Upper lobe of right lung (tissue), 1 donor: ENCODE measurements at regions not wholly inside any gene's neighbourhood (a gene's known extent, or its start where the extent isn't known, plus 50 kb on each side); places are given as distances from the start of the nearest gene placed in this dataset.
"Not testable (repeated sequence)": the region's sequence is repeated elsewhere in the genome, so short reads cannot be mapped to it uniquely, and the experiment has no call there.

Experiments
- ATAC-seq: fragments of 200-7000 bp; cut with Tn5 transposase; one replicate; pipeline ENCODE4 v1.9.1; 2020; ENCODE audit warnings: mild to moderate bottlenecking, moderate library complexity
- DNase-seq: peaks from one replicate; pipeline ENCODE4 v3.0.0-alpha.2; 2020
- H3K27ac ChIP-seq: fragments of 200-600 bp; one replicate; pipeline ENCODE4 v1.8.0; 2022
- H3K27me3 ChIP-seq: fragments of 200-600 bp; one replicate; pipeline ENCODE4 v1.8.0; 2022; ENCODE audit warnings: mild to moderate bottlenecking
- H3K36me3 ChIP-seq: fragments of 200-600 bp; one replicate; pipeline ENCODE4 v1.8.0; 2022
- H3K4me1 ChIP-seq: fragments of 200-600 bp; one replicate; pipeline ENCODE4 v1.8.0; 2022
- H3K4me3 ChIP-seq: fragments of 200-600 bp; one replicate; pipeline ENCODE4 v1.8.0; 2022; ENCODE audit warnings: mild to moderate bottlenecking
- H3K9me3 ChIP-seq: fragments of 200-600 bp; one replicate; pipeline ENCODE4 v1.8.0; 2022
- intact Hi-C: fragments of 100-400 bp; cut with DNase I; formaldehyde crosslinking; loops from one replicate; pipeline ENCODE4 v1.11.0; 2022
- TF ChIP-seq, protein P1 (sequence below): fragments of 200-600 bp; IDR thresholded peaks from one replicate; pipeline ENCODE4 v1.8.0; 2022; ENCODE audit warnings: antibody characterized with exemption
- donor health status: DM: no; HTN: yes; CAD: no; lungs with severe emphysema.

DNA sequence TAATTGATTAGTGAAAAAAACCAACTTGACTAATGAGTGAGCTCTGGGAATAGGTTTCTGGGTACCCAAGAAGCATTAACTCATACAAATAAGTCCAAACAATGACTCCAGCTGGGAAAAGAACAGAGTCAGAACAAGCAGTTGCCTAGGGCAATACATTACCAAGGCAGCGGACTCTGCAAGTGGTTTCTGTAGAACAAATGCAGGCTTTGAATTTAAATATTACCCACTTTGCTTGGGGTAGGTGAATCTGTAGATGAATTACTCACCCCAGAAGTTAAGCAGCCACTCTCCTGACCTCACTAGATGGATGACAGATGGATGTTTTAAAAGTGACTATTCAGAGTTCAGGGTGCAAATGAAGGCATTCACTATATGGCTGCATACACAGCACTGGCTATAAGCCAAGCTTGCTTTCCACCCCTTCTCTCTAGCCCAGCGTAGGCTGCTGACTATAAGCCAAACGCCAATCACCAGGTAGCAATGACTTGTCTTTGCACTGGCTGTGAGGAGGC, 73.1 kb upstream of the BHLHE40 start:
- no peaks in the 10 kb centered on the region for H3K9me3 ChIP-seq
- no peak for ATAC-seq
- TF ChIP-seq, protein P1, sequence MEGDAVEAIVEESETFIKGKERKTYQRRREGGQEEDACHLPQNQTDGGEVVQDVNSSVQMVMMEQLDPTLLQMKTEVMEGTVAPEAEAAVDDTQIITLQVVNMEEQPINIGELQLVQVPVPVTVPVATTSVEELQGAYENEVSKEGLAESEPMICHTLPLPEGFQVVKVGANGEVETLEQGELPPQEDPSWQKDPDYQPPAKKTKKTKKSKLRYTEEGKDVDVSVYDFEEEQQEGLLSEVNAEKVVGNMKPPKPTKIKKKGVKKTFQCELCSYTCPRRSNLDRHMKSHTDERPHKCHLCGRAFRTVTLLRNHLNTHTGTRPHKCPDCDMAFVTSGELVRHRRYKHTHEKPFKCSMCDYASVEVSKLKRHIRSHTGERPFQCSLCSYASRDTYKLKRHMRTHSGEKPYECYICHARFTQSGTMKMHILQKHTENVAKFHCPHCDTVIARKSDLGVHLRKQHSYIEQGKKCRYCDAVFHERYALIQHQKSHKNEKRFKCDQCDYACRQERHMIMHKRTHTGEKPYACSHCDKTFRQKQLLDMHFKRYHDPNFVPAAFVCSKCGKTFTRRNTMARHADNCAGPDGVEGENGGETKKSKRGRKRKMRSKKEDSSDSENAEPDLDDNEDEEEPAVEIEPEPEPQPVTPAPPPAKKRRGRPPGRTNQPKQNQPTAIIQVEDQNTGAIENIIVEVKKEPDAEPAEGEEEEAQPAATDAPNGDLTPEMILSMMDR, result no peak

DNA sequence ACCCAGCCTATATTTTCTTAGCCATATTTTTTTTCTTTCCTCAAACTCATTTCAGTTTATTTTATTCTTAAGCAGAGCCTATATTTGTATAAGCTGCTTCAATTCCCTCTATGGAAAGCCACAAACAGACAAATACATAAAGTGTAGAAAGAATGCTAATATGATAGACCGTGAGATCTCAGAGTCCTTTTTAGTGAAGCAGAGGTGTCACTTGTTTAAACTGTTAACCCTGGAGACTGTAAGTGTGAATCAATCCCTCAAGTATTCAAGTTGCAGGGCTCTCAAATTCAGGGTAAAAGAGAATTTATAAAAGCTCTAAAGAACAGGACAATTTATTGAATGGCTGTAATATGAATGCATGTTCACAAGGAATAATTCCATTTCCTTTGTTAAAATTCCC, 72.2 kb upstream of the BHLHE40 start:
- Histone ChIP-seq H3K4me3 (no peak overlapping the region), H3K27ac (no peak overlapping the region), H3K27me3 (no peaks in the 10 kb centered on the region), H3K4me1 (no peaks in the 10 kb centered on the region), H3K36me3 (no peaks in the 10 kb centered on the region), H3K9me3 (no peaks in the 10 kb centered on the region)
- intact Hi-C loops, result no loop called here
- ATAC-seq (no peak), DNase-seq (no peak)
- TF ChIP-seq, protein P1, result no peak

More for the DNA sequence above, 73.1 kb upstream of the BHLHE40 start:
- intact Hi-C loops, result no loop called here
- H3K27ac ChIP-seq, result no peak overlapping the region
- DNase-seq, result no peak
- H3K27me3 ChIP-seq, result no peaks in the 10 kb centered on the region
- no peaks in the 10 kb centered on the region for H3K4me1 ChIP-seq
- no peaks in the 10 kb centered on the region for H3K36me3 ChIP-seq
- no peak overlapping the region for H3K4me3 ChIP-seq

DNA sequence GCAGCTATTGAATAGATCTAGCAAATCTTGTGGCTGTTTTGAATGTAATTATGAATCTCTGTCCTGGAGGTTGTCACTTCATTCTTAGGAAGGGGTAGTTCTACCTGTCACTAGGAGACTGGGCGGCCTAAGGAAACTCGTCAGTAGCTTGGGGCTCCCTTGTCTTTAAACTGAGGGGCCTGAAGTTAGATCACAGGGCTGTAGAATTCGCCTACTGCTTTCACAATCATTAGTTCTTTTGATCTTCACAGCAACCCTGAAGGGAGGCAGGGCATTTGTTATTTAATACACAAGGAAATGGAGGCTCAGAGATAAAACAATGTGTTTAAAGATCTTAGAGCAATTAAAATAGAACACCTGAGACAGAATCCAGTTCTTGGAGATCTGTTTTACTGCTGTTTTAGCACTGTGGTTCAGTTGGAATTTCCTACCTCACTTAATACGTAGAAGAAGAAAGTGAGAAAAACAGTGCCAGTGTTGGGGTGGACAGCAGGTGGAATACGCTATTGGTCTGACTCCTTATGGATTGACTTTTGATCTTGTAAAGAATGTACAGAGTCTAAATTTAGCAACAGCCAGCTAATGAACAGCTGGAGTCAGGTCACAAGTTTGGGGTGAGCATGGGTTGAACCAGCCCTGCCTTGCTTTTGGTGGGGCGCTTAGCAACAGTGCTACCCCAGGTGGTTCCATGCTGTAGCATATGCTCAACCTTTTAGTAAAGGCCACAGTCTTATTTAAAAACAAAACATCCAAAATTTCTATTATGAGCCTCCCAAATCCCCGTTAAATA, 71.4 kb upstream of the BHLHE40 start:
- Histone ChIP-seq H3K27ac (no peak overlapping the region), H3K36me3 (no peaks in the 10 kb centered on the region), H3K4me3 (no peak overlapping the region), H3K4me1 (no peaks in the 10 kb centered on the region), H3K9me3 (no peaks in the 10 kb centered on the region), H3K27me3 (no peaks in the 10 kb centered on the region)
- DNase-seq (no peak), ATAC-seq (no peak)
- TF ChIP-seq, protein P1, result no peak
- intact Hi-C loops, result no loop called here

DNA sequence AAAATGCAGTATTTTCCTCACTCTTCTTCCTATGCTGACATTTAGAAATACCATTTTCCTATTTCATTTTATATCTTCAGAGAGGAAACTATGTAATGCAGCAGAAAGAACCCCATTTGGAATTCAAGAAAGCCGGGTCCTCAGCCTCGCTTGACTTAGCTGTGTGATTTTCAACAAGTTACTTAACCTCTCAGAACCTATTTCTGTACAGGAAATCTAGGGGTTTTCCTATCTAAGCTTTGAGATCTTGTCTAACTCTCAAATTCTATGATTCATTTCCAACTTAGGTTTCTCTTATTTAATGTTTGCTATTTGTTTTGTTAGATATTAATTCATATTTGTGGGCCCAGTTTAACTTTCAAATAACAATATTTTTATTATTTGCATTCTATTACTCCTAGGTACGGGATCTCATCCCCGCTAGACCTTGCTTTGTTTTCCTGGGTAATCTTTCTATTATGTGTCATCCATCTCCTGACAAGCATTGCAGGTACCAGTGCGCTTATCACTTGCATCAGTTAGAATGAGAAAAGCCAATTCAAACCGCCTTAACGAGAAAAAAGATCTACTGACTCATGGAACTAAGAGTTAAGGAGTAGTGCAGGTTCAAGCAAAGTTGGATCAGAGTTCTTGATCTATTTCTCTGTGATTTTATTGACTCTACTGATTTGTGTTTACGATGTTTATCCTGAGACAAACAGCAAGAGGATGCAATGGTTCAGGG, 70.6 kb upstream of the BHLHE40 start:
- no peaks in the 10 kb centered on the region for H3K27me3 ChIP-seq
- H3K4me3 ChIP-seq, result no peak overlapping the region
- no peaks in the 10 kb centered on the region for H3K36me3 ChIP-seq
- no peak for DNase-seq
- ATAC-seq, result no peak
- H3K27ac ChIP-seq, result no peak overlapping the region
- TF ChIP-seq, protein P1, result no peak
- no peaks in the 10 kb centered on the region for H3K4me1 ChIP-seq
- intact Hi-C loops, result no loop called here
- H3K9me3 ChIP-seq, result no peaks in the 10 kb centered on the region

DNA sequence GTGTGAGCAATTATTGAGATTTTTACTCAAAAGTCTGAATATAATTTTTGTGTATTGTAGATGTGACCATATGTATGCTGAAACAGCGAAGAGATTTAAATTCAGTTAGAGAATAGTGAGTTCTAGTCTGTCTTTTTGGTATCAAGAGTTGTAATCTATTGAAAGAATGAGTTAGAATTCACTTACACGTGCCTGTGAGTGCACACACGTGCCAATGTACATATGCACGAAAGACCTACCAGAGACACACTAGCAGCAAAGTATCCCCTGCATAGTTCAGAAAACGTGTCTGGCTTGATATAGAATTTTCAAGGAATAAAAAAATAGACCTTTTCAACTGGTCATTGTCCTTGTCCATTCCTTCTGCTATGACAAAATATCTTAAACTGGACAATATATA, 64.8 kb upstream of the BHLHE40 start:
- DNase-seq (no peak), ATAC-seq (no peak)
- H3K4me1 ChIP-seq, result no peaks in the 10 kb centered on the region
- H3K27me3 ChIP-seq, result no peaks in the 10 kb centered on the region
- intact Hi-C loops, result no loop called here
- H3K27ac ChIP-seq, result no peak overlapping the region
- TF ChIP-seq, protein P1, result no peak
- no peaks in the 10 kb centered on the region for H3K9me3 ChIP-seq
- H3K4me3 ChIP-seq, result no peak overlapping the region
- H3K36me3 ChIP-seq, result no peaks in the 10 kb centered on the region

DNA sequence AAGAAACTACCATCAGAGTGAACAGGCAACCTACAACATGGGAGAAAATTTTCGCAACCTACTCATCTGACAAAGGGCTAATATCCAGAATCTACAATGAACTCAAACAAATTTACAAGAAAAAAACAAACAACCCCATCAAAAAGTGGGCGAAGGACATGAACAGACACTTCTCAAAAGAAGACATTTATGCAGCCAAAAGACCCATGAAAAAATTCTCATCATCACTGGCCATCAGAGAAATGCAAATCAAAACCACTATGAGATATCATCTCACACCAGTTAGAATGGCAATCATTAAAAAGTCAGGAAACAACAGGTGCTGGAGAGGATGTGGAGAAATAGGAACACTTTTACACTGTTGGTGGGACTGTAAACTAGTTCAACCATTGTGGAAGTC, 57.6 kb upstream of the BHLHE40 start:
- H3K9me3 ChIP-seq, DNase-seq, H3K27ac ChIP-seq, H3K27me3 ChIP-seq, H3K4me3 ChIP-seq, intact Hi-C loops, ATAC-seq, H3K36me3 ChIP-seq, H3K4me1 ChIP-seq: not testable (repeated sequence)
